IMR-90 (cell line): ENCODE measurements at regions not wholly inside any gene's neighbourhood (a gene's known extent, or its start where the extent isn't known, plus 50 kb on each side); places are given as distances from the start of the nearest gene placed in this dataset.

Experiments used
- ATAC-seq: fragments of 200-7000 bp; cut with Tn5 transposase; 2 replicates; pipeline ENCODE4 v1.9.1; 2020; ENCODE audit warnings: low read depth, mild to moderate bottlenecking, moderate library complexity
- BruUV-seq: library from RNA; stranded (reverse); fragments of 400-500 nt; replicated peaks from 2 replicates; lab custom pipeline; 2021; lab: Mats Ljungman, UMichigan
- CTCF ChIA-PET: fragments of 300-600 bp; formaldehyde crosslinking; extraction: SDS; loops from one replicate; lab custom pipeline; 2021; ENCODE audit warnings: antibody characterized with exemption; lab: Yijun Ruan, JAX
- POLR2A ChIA-PET: fragments of 300-600 bp; sonication (Branson Sonifier 250); formaldehyde crosslinking; loops from one replicate; lab custom pipeline; 2022; ENCODE audit warnings: antibody characterized with exemption; ENCODE audit not compliant: unreplicated experiment; lab: Charles Lee
- DNase-seq: peaks from one replicate; pipeline ENCODE4 v3.0.0; 2013
- H2AFZ ChIP-seq: replicated peaks from 2 replicates; pipeline ENCODE3; 2013; ENCODE audit warnings: low read length, mild to moderate bottlenecking; ENCODE audit not compliant: poor library complexity
- H2AK5ac ChIP-seq: 2 replicates; pipeline ENCODE4 v1.6.1; 2013; ENCODE audit warnings: low read depth, low read length, inconsistent platforms
- H2AK9ac ChIP-seq: replicated peaks from 2 replicates; pipeline ENCODE3; 2013; ENCODE audit warnings: mild to moderate bottlenecking, low read depth, low read length, moderate library complexity; ENCODE audit not compliant: poor library complexity
- H2BK120ac ChIP-seq: 2 replicates; pipeline ENCODE4 v1.6.1; 2013; ENCODE audit warnings: low read depth, low read length, inconsistent platforms
- H2BK15ac ChIP-seq: 3 replicates; pipeline ENCODE4 v1.6.1; 2013; ENCODE audit warnings: low read depth, low read length, inconsistent platforms
- H2BK20ac ChIP-seq: 2 replicates; pipeline ENCODE4 v1.6.1; 2013; ENCODE audit warnings: low read depth, mild to moderate bottlenecking, inconsistent platforms, low read length, moderate library complexity
- H2BK5ac ChIP-seq: 2 replicates; pipeline ENCODE4 v1.6.1; 2013; ENCODE audit warnings: mild to moderate bottlenecking, low read depth, low read length, inconsistent platforms; ENCODE audit not compliant: poor library complexity, severe bottlenecking
- H3K14ac ChIP-seq: replicated peaks from 2 replicates; pipeline ENCODE4 v1.6.1; 2013; ENCODE audit warnings: low read depth, low read length, inconsistent platforms
- H3K18ac ChIP-seq: 2 replicates; pipeline ENCODE4 v1.6.1; 2013; ENCODE audit warnings: low read depth, low read length, control low read depth
- H3K23ac ChIP-seq: 2 replicates; pipeline ENCODE4 v1.6.1; 2013; ENCODE audit warnings: low read depth, low read length, inconsistent platforms
- H3K27ac ChIP-seq: 2 replicates; pipeline ENCODE4 v1.5.1; 2013; ENCODE audit warnings: mild to moderate bottlenecking, control low read depth, low read length; ENCODE audit not compliant: insufficient read depth
- H3K27me3 ChIP-seq: 2 replicates; pipeline ENCODE4 v1.6.1; 2013; ENCODE audit warnings: low read length; ENCODE audit not compliant: control insufficient read depth, insufficient read depth
- H3K36me3 ChIP-seq: 2 replicates; pipeline ENCODE4 v1.6.1; 2013; ENCODE audit warnings: low read length, mixed read lengths; ENCODE audit not compliant: control insufficient read depth, insufficient read depth
- H3K4ac ChIP-seq: 2 replicates; pipeline ENCODE4 v1.6.1; 2013; ENCODE audit warnings: low read depth, low read length, inconsistent platforms
- H3K4me1 ChIP-seq: 2 replicates; pipeline ENCODE4 v1.6.1; 2013; ENCODE audit warnings: low read length, mixed read lengths; ENCODE audit not compliant: control insufficient read depth, insufficient read depth
- H3K4me2 ChIP-seq: 2 replicates; pipeline ENCODE4 v1.6.1; 2013; ENCODE audit warnings: low read depth, mild to moderate bottlenecking, control low read depth, low read length, moderate library complexity
- H3K4me3 ChIP-seq: 2 replicates; pipeline ENCODE4 v1.5.1; 2013; ENCODE audit warnings: low read depth, mild to moderate bottlenecking, control low read depth, low read length, moderate library complexity; ENCODE audit not compliant: insufficient read depth
- H3K56ac ChIP-seq: 2 replicates; pipeline ENCODE4 v1.6.1; 2013; ENCODE audit warnings: low read length, inconsistent platforms; ENCODE audit not compliant: insufficient read depth; ENCODE audit errors: extremely low read depth
- H3K79me1 ChIP-seq, 2 experiments: 2 replicates each; pipeline ENCODE4 v1.6.1; 2013; ENCODE audit warnings: low read length in 2 of 2, inconsistent platforms in 1 of 2, low read depth in 1 of 2
- H3K9ac ChIP-seq: 2 replicates; pipeline ENCODE4 v1.6.1; 2013; ENCODE audit warnings: low read depth, low read length, control low read depth
- H3K9me1 ChIP-seq: 2 replicates; pipeline ENCODE4 v1.6.1; 2013; ENCODE audit warnings: low read length, inconsistent platforms; ENCODE audit not compliant: insufficient read depth
- H3K9me3 ChIP-seq: 2 replicates; pipeline ENCODE4 v1.6.1; 2013; ENCODE audit warnings: low read length; ENCODE audit not compliant: control insufficient read depth, insufficient read depth
- H4K20me1 ChIP-seq: 2 replicates; pipeline ENCODE4 v1.6.1; 2013; ENCODE audit warnings: low read length, inconsistent platforms; ENCODE audit not compliant: insufficient read depth
- H4K5ac ChIP-seq: 2 replicates; pipeline ENCODE4 v1.6.1; 2013; ENCODE audit warnings: mild to moderate bottlenecking, low read depth, low read length, control low read depth
- H4K8ac ChIP-seq, 2 experiments: 2 replicates each; pipeline ENCODE4 v1.6.1; 2013; ENCODE audit warnings: low read depth in 2 of 2, low read length in 2 of 2, control low read depth in 1 of 2, inconsistent platforms in 1 of 2
- H4K91ac ChIP-seq: 2 replicates; pipeline ENCODE4 v1.6.1; 2013; ENCODE audit warnings: low read depth, low read length, inconsistent platforms; ENCODE audit not compliant: insufficient read depth
- BHLHE40 ChIP-seq: fragments of 150-350 bp; IDR thresholded peaks from 2 replicates; pipeline ENCODE4 v1.6.1; 2016; ENCODE audit warnings: mild to moderate bottlenecking, low read depth, low read length
- CHD1 ChIP-seq: IDR thresholded peaks from 2 replicates; pipeline ENCODE4 v1.6.1; 2012; ENCODE audit warnings: low read depth, low read length, improper control_type of control experiment
- CTCF ChIP-seq: conservative IDR thresholded peaks from 2 replicates; pipeline ENCODE4 v1.5.1; 2012; ENCODE audit warnings: mild to moderate bottlenecking, low read depth, low read length, improper control_type of control experiment
- ELK1 ChIP-seq: fragments of 150-350 bp; IDR thresholded peaks from 2 replicates; pipeline ENCODE4 v1.6.1; 2016; ENCODE audit warnings: low read depth, mild to moderate bottlenecking, low read length, moderate library complexity, borderline replicate concordance
- MAFK ChIP-seq: IDR thresholded peaks from 2 replicates; pipeline ENCODE4 v1.6.1; 2012; ENCODE audit warnings: low read depth, low read length, improper control_type of control experiment
- MAZ ChIP-seq: IDR thresholded peaks from 2 replicates; pipeline ENCODE4 v1.6.1; 2012; ENCODE audit warnings: low read depth, mild to moderate bottlenecking, low read length, improper control_type of control experiment, moderate library complexity, borderline replicate concordance
- MXI1 ChIP-seq: IDR thresholded peaks from 2 replicates; pipeline ENCODE4 v1.6.1; 2012; ENCODE audit warnings: low read depth, mild to moderate bottlenecking, low read length, moderate library complexity, borderline replicate concordance
- NFE2L2 ChIP-seq: fragments of 150-350 bp; IDR thresholded peaks from 2 replicates; pipeline ENCODE4 v1.6.1; 2016; ENCODE audit warnings: low read depth, mild to moderate bottlenecking, low read length
- RAD21 ChIP-seq: IDR thresholded peaks from 2 replicates; pipeline ENCODE4 v1.6.1; 2012; ENCODE audit warnings: low read length, improper control_type of control experiment
- RCOR1 ChIP-seq: IDR thresholded peaks from 2 replicates; pipeline ENCODE4 v1.6.1; 2012; ENCODE audit warnings: mild to moderate bottlenecking, low read length, improper control_type of control experiment; ENCODE audit not compliant: insufficient replicate concordance
- RFX5 ChIP-seq: IDR thresholded peaks from 2 replicates; pipeline ENCODE4 v1.8.0; 2012; ENCODE audit warnings: low read depth, mild to moderate bottlenecking, low read length, moderate library complexity
- SMC3 ChIP-seq: fragments of 150-350 bp; IDR thresholded peaks from 2 replicates; pipeline ENCODE4 v1.6.1; 2016; ENCODE audit warnings: low read depth, mild to moderate bottlenecking, antibody characterized with exemption, low read length, moderate library complexity
- USF2 ChIP-seq: fragments of 150-350 bp; IDR thresholded peaks from 2 replicates; pipeline ENCODE4 v1.6.1; 2017; ENCODE audit warnings: mild to moderate bottlenecking, antibody characterized with exemption, low read length, low read depth
- dilution Hi-C: fragments of 300-500 bp; cut with HindIII; formaldehyde crosslinking; loops from one replicate; pipeline ENCODE4 v1.14.3; 2018; ENCODE audit warnings: low sequenced_read_pairs; ENCODE audit not compliant: unreplicated experiment
- in situ Hi-C: fragments of 300-500 bp; cut with MboI; formaldehyde crosslinking; loops from 3 replicates; pipeline ENCODE4 v1.14.3; 2019; ENCODE audit warnings: low sequenced_read_pairs, inconsistent platforms, mixed read lengths
- intact Hi-C: fragments of 100-400 bp; cut with micrococcal nuclease; formaldehyde crosslinking; loops from 2 replicates; pipeline ENCODE4 v1.10.0; 2022

GRCh38 chr6:145318952-145319351 lies 416.4 kb downstream of the EPM2A start:
- Histone ChIP-seq H4K8ac (no peak overlapping the region), H3K4me3 (no peak overlapping the region), H3K9me3 (no peaks in the 10 kb centered on the region), H4K91ac (no peak overlapping the region), H3K4me1 (peaks cover 2% of the 10 kb centered on the region; the same call in 1 of the 2 replicates), H3K56ac (no peak overlapping the region), H4K5ac (no peak overlapping the region), H3K79me1 (no peaks in the 10 kb centered on the region), H3K4ac (no peak overlapping the region), H4K20me1 (no peaks in the 10 kb centered on the region), H3K27ac (no peak overlapping the region), H3K9ac (no peak overlapping the region), H2BK20ac (no peak overlapping the region), H2AFZ (no peak overlapping the region), H3K14ac (no peak overlapping the region), H3K23ac (no peak overlapping the region), H3K27me3 (no peaks in the 10 kb centered on the region), H3K9me1 (no peaks in the 10 kb centered on the region; the same call in 1 of the 2 replicates), H3K4me2 (no peak overlapping the region), H3K36me3 (no peaks in the 10 kb centered on the region), H2BK5ac (no peak overlapping the region), H2BK15ac (no peak overlapping the region), H2AK5ac (no peak overlapping the region), H2AK9ac (no peak overlapping the region), H2BK120ac (no peak overlapping the region), H3K18ac (no peak overlapping the region)
- no TSS peak for BruUV-seq
- in situ Hi-C loops (no loop called here), intact Hi-C loops (no loop called here), dilution Hi-C loops (no loop called here)
- ChIA-PET POLR2A (no interaction called here), CTCF (no interaction called here)
- ATAC-seq (no peak), DNase-seq (no peak)
- TF ChIP-seq RCOR1 (no peak), MAFK (no peak), ELK1 (no peak), RFX5 (no peak), USF2 (no peak), CTCF (no peak), SMC3 (no peak), MXI1 (no peak), NFE2L2 (no peak), RAD21 (no peak), CHD1 (no peak), MAZ (no peak), BHLHE40 (no peak)
